K562 (cell line): ENCODE measurements at regions not wholly inside any gene's neighbourhood (a gene's known extent, or its start where the extent isn't known, plus 50 kb on each side); places are given as distances from the start of the nearest gene placed in this dataset.

ENCODE experiments used
- ATAC-seq: fragments of 200-7000 bp; cut with Tn5 transposase; 3 replicates; pipeline ENCODE4 v1.9.1; 2020; ENCODE audit warnings: moderate library complexity
- BruUV-seq: library from RNA; stranded (reverse); fragments of 400-500 nt; replicated peaks from 2 replicates; lab custom pipeline; 2021; lab: Mats Ljungman, UMichigan
- CTCF ChIA-PET: fragments of 300-600 bp; formaldehyde crosslinking; extraction: SDS; loops from one replicate; lab custom pipeline; 2021; ENCODE audit warnings: low intra/inter-chr PET ratio; lab: Yijun Ruan, JAX
- POLR2A ChIA-PET: fragments of 300-600, 350-650 bp; sonication (Branson Sonifier 250); formaldehyde crosslinking; extraction: SDS; loops from one replicate; lab custom pipeline; 2021; ENCODE audit warnings: antibody characterized with exemption, inconsistent platforms; lab: Yijun Ruan, JAX
- DNase-seq, 4 experiments: peaks; one replicate each; pipeline versions ENCODE4 v3.0.0 to v3.0.0-alpha.2; 2011 to 2018; ENCODE audit warnings: low spot score in 3 of 4, mixed read lengths in 3 of 4; ENCODE audit errors: extremely low read depth in 1 of 4
- FAIRE-seq: peaks from 2 replicates; lab custom pipeline; 2011; peaks lifted over from hg19 to GRCh38; lab: Jason Lieb, UNC
- H2AFZ ChIP-seq: 2 replicates; pipeline ENCODE4 v1.6.0; 2011; ENCODE audit warnings: low read depth, low read length, control low read depth, inconsistent platforms
- H3K27ac ChIP-seq: fragments of 200-600 bp; 3 replicates; pipeline ENCODE4 v1.8.0; 2011; ENCODE audit warnings: low read depth, mild to moderate bottlenecking, control low read depth, inconsistent platforms, low read length, moderate library complexity, mixed read lengths; ENCODE audit errors: extremely low read depth
- H3K27me3 ChIP-seq, 2 experiments: fragments of 300-600 bp in 1 of 2; 2 replicates in 1 of 2; 3 replicates in 1 of 2; pipeline versions ENCODE4 v1.6.0 to v1.8.0; 2011; ENCODE audit warnings: inconsistent platforms in 2 of 2, low read length in 2 of 2, mild to moderate bottlenecking in 1 of 2, mixed read lengths in 1 of 2, moderate library complexity in 1 of 2; ENCODE audit not compliant: control insufficient read depth in 2 of 2, insufficient read depth in 2 of 2
- H3K36me3 ChIP-seq: fragments of 300-600 bp; 3 replicates; pipeline ENCODE4 v1.8.0; 2011; ENCODE audit warnings: mild to moderate bottlenecking, low read length, inconsistent platforms; ENCODE audit not compliant: control insufficient read depth, insufficient read depth
- H3K4me1 ChIP-seq, 2 experiments: fragments of 200-600 bp in 1 of 2; replicated peaks in 1 of 2; 2 replicates in 1 of 2; 3 replicates in 1 of 2; pipeline versions ENCODE4 v1.5.1 to v1.8.0; 2011; ENCODE audit warnings: inconsistent platforms in 2 of 2, low read length in 2 of 2, mild to moderate bottlenecking in 1 of 2, mixed read lengths in 1 of 2, moderate library complexity in 1 of 2; ENCODE audit not compliant: control insufficient read depth in 2 of 2, insufficient read depth in 2 of 2
- H3K4me2 ChIP-seq: 2 replicates; pipeline ENCODE4 v1.6.1; 2011; ENCODE audit warnings: low read length, control low read depth, inconsistent platforms, mixed read lengths; ENCODE audit not compliant: insufficient read depth
- H3K4me3 ChIP-seq: fragments of 200-600 bp; sonication (generic), shearing (Covaris generic); 2 replicates; pipeline ENCODE4 v1.5.1; 2016; ENCODE audit warnings: control low read depth, inconsistent platforms
- H3K79me2 ChIP-seq: fragments of 200-600 bp; 3 replicates; pipeline ENCODE4 v1.8.0; 2011; ENCODE audit warnings: low read length, inconsistent platforms; ENCODE audit not compliant: control insufficient read depth, insufficient read depth
- H3K9ac ChIP-seq, 2 experiments: 2 replicates each; pipeline versions ENCODE4 v1.6.0 to v1.6.1; 2011; ENCODE audit warnings: low read depth in 2 of 2, low read length in 2 of 2, control low read depth in 1 of 2, inconsistent platforms in 1 of 2, mild to moderate bottlenecking in 1 of 2, mixed read lengths in 1 of 2; ENCODE audit not compliant: insufficient read depth in 1 of 2
- H3K9me1 ChIP-seq: one replicate; pipeline ENCODE4 v1.6.0; 2011; ENCODE audit warnings: inconsistent platforms, mild to moderate bottlenecking, low read length, moderate library complexity; ENCODE audit not compliant: control insufficient read depth, insufficient read depth
- H3K9me3 ChIP-seq: replicated peaks from 2 replicates; pipeline ENCODE4 v1.5.1; 2011; ENCODE audit warnings: low read depth, low read length, inconsistent platforms; ENCODE audit not compliant: control insufficient read depth, insufficient read depth
- H4K20me1 ChIP-seq: replicated peaks from 2 replicates; pipeline ENCODE4 v1.6.1; 2011; ENCODE audit warnings: low read length, inconsistent platforms, mixed read lengths; ENCODE audit not compliant: control insufficient read depth, insufficient read depth
- GABPB1 ChIP-seq: sonication (generic); formaldehyde crosslinking; IDR thresholded peaks from 2 replicates; pipeline ENCODE4 v1.8.0; 2022; ENCODE audit warnings: mild to moderate bottlenecking, missing genetic modification reagents
- HLTF ChIP-seq: fragments of 450-650 bp; IDR thresholded peaks from 2 replicates; pipeline ENCODE4 v1.6.1; 2016
- L3MBTL2 ChIP-seq: fragments of 450-650 bp; IDR thresholded peaks from 2 replicates; pipeline ENCODE4 v1.6.1; 2016; ENCODE audit warnings: mild to moderate bottlenecking, moderate library complexity
- MGA ChIP-seq: fragments of 450-650 bp; IDR thresholded peaks from 2 replicates; pipeline ENCODE4 v1.6.1; 2016; ENCODE audit warnings: mild to moderate bottlenecking, moderate library complexity
- NCOA1 ChIP-seq: fragments of 450-650 bp; IDR thresholded peaks from 2 replicates; pipeline ENCODE4 v1.6.1; 2016; ENCODE audit warnings: low read depth
- RBM17 ChIP-seq: fragments of 200-400 bp; formaldehyde crosslinking; IDR thresholded peaks from 2 replicates; pipeline ENCODE4 v1.6.1; 2017; ENCODE audit warnings: low read depth, mild to moderate bottlenecking, low read length, borderline replicate concordance
- SNIP1 ChIP-seq: fragments of 450-650 bp; IDR thresholded peaks from 2 replicates; pipeline ENCODE4 v1.7.1; 2017; ENCODE audit warnings: low read depth, mild to moderate bottlenecking
- WGBS: fragments of 100-300 bp; shearing (Covaris generic); methylation state at CpG from one replicate; pipeline ENCODE4 v1.1.6; 2016; ENCODE audit warnings: low coverage, mixed read lengths; ENCODE audit not compliant: insufficient coverage; ENCODE audit errors: missing lambda C conversion rate; 5-methylcytosine and 5-hydroxymethylcytosine counted together
- in situ Hi-C: fragments of 300-500 bp; cut with MboI; formaldehyde crosslinking; loops from 4 replicates; pipeline ENCODE4 v1.15.0; 2018; ENCODE audit warnings: inconsistent platforms, mixed read lengths
- intact Hi-C: fragments of 100-400 bp; cut with micrococcal nuclease; formaldehyde crosslinking; loops from 2 replicates; pipeline ENCODE4 v1.14.2; 2022
- TF ChIP-seq, protein P1 (sequence below): IDR thresholded peaks from 2 replicates; pipeline ENCODE4 v1.6.1; 2014; ENCODE audit warnings: antibody characterized with exemption

- no peak for FAIRE-seq
- no peaks in the 10 kb centered on the region for H3K36me3 ChIP-seq
- no TSS peak for BruUV-seq
- 0 out of 5 replicates have a peak, but pooled peaks cover 0 to 4% of the 10 kb centered on the region in 2 experiments for H3K27me3 ChIP-seq
- in situ Hi-C loops: no loop called here
- CTCF ChIA-PET: no interaction called here
- intact Hi-C loops: no loop called here
- no peaks in the 10 kb centered on the region for H3K9me3 ChIP-seq
- H3K27ac ChIP-seq: no peak overlapping the region
- no peak overlapping the region for H2AFZ ChIP-seq
- H3K4me2 ChIP-seq: no peak overlapping the region
- H3K4me3 ChIP-seq: no peak overlapping the region
- H3K9ac ChIP-seq: no peak overlapping the region
- DNase-seq: no peak
- no peaks in the 10 kb centered on the region for H4K20me1 ChIP-seq
- H3K9me1 ChIP-seq: no peaks in the 10 kb centered on the region
- H3K79me2 ChIP-seq: no peaks in the 10 kb centered on the region
- no peaks in the 10 kb centered on the region for H3K4me1 ChIP-seq
- 2% methylated on average over 3 of the region's 3 CpGs for WGBS
- ATAC-seq: no peak
- POLR2A ChIA-PET: interaction anchor here (0.7 kb wide), 2 partner anchors 429 to 1202 kb away, joined by 3 to 6 read pairs; no protein-coding TSS in a partner anchor
- TF ChIP-seq L3MBTL2 (0 out of 2 replicates have a peak, but pooled peaks have one; percentile 33), RBM17 (no peak), HLTF (no peak), SNIP1 (0 out of 2 replicates have a peak, but pooled peaks have one; percentile 24), MGA (peak; percentile 23; the same call in 1 of the 2 replicates), GABPB1 (CRISPR knock-in tag) (no peak), NCOA1 (no peak)
- TF ChIP-seq, protein P1, sequence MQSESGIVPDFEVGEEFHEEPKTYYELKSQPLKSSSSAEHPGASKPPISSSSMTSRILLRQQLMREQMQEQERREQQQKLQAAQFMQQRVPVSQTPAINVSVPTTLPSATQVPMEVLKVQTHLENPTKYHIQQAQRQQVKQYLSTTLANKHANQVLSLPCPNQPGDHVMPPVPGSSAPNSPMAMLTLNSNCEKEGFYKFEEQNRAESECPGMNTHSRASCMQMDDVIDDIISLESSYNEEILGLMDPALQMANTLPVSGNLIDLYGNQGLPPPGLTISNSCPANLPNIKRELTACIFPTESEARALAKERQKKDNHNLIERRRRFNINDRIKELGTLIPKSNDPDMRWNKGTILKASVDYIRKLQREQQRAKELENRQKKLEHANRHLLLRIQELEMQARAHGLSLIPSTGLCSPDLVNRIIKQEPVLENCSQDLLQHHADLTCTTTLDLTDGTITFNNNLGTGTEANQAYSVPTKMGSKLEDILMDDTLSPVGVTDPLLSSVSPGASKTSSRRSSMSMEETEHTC: no peak
Measured at GRCh38 chr10:61078542-61079275, 134.7 kb upstream of the RHOBTB1 start.
